Activated gamma-delta T cell treated with Interleukin-2 at 50 U/mL for 16 hours (primary cell): ENCODE measurements at regions not wholly inside any gene's neighbourhood (a gene's known extent, or its start where the extent isn't known, plus 50 kb on each side); places are given as distances from the start of the nearest gene placed in this dataset.
"Not testable (repeated sequence)": the region's sequence is repeated elsewhere in the genome, so short reads cannot be mapped to it uniquely, and the experiment has no call there.

Experiments
- DNase-seq: peaks from one replicate; pipeline ENCODE4 v3.0.0-alpha.2; 2020

DNA sequence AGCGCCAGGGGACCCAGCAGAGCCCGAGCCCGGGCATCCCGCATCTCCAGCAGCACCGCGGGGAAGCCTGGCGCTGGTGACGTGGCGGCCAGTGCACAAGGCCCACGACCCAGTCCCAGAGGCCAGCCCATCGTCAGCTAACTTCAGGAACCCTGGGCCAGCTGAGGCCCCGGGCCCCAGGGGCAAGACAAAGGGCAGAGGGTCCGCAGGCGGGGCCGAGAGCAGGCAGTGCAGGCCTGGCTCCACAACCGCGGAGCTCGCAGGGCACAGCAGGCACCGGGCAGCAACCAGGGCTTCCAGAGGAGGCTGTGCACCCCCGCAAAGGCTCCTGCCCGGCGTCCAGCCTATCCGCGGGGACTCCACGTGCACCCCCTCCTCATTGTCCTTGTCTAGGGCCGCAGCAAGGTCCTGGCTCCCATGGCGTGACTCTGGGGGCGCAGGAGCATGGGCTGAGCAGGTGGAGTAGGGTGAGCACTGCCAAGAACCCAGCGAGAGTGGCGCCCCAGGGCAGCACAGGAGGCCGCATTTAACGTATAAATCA, 352.5 kb downstream of the KCNJ18 start:
- not testable (repeated sequence) for DNase-seq

DNA sequence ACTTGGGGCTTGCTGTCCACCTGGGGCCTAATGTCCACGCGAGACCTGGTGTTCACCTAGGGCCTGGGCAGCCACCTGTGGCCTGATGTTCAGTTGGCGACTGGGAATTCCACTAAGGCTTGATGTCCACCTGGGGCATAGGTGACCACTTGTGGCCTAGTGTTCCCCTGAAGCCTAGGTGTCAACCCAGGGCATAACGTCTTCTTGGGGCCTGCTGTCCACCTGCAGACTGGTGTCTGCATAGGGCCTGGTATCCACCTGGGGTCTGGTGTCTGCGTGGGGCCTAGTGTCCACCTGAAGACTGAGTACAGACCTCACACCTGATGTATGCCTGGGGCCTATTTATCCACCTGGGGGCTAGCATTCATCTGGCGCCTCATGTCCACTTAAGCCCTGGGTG, 355.2 kb downstream of the KCNJ18 start:
- DNase-seq = not testable (repeated sequence)

DNA sequence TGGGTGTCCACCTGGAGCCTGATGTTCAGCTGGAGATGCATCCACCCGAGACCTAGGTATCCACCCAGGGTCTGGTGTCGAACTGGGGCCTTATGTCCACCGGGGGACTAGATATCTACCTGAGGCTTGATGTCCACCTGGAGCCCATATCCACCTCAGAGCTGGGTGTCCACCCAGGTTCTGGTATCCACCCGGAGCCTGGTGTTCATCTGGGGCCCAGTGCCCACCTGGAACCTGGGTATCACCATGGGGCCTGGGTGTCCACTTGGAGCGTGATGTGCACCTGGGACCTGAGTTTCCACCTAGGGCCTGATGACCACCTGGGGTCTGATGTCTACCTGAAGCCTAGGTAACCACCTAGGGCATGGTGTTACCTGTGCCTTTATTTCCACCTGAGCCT, 355.9 kb downstream of the KCNJ18 start:
- DNase-seq = not testable (repeated sequence)

DNA sequence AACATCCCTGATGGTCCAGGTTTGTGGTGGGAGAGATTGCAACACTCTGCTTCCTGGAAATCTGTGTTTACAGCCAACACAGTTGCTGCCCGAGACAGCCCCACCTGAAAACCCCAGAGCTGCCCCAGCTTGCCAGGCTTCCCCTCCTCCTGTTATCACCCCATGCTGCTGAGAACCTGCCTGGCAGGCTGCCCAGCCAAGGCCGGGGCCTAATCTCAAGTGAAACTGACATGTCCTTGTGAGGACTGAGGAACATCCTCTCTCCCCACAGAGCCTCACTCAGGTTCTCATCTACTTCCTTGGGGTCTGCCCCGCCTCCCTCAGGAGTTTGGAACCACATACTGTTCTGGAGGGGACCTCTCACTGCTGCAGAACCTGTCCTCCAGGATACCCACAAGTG, 358.4 kb downstream of the KCNJ18 start:
- not testable (repeated sequence) for DNase-seq

DNA sequence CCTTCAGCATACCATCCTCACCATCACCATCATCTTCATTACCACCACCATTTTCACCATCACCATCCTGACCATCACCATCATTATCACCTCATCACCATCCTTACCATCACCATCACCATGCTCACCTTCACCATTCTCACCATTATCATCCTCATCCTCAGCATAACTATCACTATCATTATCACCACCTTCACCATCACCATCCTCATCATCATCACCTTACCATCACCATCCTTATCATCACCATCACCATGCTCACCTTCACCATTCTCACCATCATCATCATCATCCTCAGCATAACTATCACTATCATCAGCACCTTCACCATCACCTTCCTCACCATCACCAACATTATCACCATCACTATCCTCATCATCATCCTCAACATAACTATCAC, 360.4 kb downstream of the KCNJ18 start:
- DNase-seq = not testable (repeated sequence)

DNA sequence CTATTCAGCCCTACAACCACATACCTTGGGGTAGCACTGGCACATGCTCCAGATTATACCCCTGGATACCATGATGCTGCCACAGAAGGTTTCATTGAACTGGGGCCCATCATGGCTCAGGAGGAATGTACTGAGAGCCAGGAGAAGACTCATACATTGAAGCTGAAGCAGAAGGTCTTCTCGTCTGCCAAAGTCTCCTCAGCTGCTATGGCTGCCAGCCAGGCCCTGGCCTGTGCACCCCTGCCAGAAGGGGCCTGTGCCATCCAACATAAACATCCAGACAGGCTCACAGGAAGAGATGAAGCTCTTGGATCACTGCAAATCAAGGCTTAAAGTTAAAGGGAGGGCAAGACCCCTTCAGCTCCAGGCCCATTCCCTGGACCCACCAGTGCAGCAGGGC, 364.2 kb downstream of the KCNJ18 start:
- DNase-seq = not testable (repeated sequence)

DNA sequence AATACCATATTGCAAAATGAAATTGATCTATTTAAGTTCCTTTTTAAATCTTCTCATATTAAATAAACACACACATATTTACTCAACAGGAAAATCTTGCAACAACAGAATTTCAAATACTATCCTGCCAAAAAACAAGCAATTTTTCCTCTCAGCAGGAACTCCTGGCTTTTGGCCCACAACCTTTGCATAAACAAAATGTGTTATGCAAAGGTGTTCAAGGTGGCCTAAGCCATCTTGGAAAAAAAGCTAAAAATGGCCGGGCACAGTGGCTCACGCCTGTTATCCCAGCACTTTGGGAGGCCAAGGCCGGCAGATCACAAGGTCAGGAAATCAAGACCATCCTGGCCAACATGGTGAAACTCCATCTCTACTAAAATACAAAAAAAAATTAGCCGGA, 383.6 kb downstream of the KCNJ18 start:
- not testable (repeated sequence) for DNase-seq

DNA sequence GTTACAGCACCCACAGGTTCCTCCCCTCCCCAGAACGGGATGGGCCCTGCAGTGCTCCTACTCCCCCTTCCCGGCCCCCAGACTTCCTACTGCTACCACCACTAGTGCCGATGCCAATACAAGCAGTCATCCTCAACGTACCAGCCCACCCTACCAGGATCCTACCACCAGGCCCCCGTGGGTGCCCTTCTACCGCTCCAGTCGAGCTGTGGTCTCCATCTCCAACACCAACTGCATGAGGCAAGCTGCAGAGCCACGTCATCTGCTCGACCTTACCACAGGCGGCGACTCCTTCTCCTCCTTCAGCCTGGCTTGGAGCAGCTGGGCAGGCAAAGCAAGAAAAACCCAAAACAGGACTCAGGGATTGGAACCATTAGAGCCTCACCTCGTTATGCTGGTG, 396.3 kb downstream of the KCNJ18 start:
- DNase-seq = not testable (repeated sequence)

DNA sequence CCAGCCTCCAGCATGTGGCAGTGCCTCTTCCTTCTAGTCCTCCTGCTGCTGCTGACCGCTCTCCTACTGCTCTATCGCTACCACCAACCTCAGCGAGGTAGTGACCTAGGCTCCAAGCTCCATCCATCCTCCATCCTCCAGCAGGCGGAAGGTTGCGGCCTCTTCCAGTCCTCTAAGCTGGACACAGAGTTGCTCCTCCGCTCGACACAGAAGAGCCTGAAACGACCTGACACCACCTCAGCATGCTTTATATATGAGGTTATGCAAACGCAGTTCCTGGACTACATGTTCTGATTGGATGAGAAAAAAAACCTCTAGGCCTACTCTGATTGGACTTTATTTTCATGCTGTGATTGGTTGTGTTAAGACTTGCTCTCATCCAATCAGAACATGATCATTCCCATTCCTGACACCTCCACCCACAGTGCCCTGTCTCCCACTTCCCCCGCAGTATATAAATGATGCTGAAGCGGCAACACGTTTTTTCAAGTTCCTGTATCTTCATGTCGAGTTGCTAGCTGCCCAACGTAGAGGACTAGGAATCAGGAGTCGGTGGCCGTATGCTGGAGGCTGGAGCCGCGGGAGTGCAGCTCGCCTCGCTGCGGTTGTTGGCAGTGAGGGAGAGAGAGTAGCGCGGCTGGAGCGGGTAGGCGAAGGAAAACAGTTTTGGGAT, 398.1 kb downstream of the KCNJ18 start:
- DNase-seq = no peak

DNA sequence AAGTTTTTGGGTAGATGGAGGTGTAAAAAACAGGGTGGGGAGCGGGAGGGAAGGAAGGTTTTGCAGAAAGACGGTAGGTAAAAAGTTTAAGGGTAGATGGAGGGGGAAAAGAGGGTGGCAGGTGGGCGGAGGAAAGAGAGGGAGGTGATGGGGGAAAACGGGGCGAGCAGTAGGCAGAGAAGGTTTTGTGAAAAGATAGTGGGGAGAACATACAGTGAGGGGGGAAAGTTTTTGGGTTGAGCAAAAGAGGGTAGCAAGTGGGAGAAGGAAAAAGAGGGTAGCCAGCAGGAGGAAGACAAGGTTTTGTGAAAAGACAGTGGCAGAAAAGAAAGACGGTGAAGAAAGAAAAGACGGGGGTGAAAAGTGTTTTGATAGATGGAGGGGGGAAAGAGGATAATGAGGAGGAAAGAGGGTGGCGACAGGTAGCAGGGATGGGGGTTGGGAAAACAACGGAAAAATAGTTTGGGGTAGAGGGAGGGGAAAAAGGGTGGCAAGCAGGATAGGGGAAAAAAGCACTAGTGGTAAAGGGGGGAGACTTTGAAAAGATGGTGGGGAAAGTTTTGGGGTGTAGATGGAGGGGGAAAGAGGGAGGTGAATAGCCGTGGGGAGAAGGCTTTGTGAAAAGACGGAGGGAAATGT, 398.8 kb downstream of the KCNJ18 start:
- not testable (repeated sequence) for DNase-seq

DNA sequence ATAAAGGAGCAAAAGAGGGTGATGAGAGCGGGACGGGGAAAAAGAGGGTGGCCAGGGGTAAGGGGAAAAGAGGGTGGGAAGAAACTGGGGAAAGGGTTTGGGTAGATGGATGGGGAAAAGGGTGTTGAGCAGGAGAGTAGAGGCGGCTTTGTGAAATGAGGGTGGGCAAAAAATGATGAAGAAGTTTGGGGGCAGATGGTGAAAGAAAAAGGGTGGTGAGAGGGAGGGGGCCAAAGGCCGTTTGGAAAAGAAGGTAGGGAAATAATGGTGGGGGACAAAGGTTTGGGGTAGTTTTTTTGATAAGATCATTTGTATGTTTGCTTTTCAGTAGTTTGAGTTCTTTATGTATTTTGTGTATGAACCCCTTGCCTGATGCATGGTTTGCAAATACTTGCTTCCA, 399.5 kb downstream of the KCNJ18 start:
- DNase-seq = not testable (repeated sequence)

DNA sequence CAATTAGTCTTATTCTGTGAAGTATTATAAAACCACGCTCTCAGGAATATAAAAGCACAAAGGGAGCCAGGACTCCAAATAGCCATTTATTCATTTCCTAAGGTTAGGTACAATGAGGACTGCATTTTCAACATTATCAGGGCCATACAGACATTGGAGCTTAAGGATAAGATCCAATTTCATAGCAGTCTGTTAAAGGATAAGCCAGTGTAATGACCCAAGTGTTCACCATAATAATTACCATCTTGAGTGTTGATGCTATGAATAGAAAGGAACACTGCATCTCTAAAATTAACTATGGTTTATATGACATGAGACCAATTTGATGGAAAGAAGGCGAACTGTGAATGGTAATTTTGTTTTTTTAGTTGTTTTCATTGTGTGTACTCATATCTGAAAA, 403.1 kb downstream of the KCNJ18 start:
- DNase-seq = not testable (repeated sequence)

DNA sequence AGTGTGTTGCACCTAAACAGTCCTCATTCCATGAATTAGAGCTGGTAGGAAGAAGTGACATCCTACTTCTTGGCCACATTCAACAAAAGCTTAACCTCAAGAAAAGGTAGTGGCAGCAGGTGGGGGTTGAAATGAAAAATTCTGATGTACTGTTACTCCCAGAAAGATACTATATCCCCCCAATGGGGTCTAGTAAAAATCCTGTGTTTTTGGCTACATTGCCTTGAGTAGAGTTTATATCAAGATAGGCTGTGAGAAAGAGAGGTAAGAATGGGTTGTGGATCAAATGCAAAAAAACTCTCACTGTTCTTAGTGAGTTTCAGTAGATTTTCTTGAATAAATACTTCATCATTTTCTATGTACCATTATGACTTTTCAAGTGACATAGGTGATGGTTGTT, 407.3 kb downstream of the KCNJ18 start:
- DNase-seq = not testable (repeated sequence)

DNA sequence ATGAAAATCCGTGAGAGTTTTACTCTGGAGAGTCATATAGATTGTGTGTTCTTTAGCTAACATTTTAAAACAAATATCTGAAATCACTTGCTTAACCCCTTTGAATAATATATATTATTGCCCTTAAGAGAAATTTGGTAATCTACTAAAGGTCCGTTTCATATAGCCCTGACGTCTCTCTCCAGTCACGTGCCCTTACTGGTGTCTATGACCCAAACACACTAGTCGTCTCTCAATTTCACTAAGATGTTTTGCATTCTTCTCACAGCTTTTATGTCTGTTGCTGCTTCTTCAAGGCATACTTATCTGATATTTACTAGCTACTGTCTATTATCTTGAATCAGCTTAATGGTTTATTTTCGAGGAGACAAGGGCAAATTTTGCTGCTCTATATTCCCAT, 409.9 kb downstream of the KCNJ18 start:
- no peak for DNase-seq

DNA sequence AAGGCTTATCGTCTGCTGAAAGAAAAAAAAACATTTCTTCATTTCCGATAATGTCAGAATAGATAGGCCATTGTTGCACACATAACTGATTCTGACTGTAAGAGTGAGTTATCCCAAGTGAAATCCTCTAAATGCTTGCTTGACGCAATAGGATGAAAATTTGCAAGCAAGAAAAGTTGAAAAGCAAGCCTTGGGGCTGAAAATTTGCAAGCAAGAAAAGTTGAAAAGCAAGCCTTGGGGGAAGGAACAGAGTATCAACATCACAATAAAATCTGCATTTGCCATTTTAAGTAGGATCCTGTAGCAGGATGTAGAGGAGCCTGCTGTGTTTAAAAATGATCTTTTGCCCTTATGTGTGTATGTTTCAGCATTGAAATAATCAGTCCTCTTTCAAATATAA, 424.4 kb downstream of the KCNJ18 start:
- not testable (repeated sequence) for DNase-seq

DNA sequence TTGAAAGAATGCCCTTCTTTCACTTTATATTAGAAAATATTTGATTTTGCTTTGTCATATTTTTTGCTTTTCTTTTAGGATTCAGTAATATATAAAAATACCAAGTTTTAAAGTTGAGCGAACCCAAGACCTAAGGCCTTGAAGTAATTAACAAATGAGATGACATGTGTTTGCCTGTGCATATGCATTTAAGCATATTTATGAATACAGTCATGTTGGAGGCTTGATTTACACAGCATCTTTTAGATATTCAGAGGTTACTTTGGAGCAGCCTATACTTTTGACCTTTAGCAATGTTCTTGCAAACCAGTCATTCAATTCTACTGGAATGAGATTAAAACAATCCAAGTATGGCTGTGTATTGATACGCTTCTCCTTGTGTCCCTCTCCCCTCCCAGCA, 425.1 kb downstream of the KCNJ18 start:
- not testable (repeated sequence) for DNase-seq

DNA sequence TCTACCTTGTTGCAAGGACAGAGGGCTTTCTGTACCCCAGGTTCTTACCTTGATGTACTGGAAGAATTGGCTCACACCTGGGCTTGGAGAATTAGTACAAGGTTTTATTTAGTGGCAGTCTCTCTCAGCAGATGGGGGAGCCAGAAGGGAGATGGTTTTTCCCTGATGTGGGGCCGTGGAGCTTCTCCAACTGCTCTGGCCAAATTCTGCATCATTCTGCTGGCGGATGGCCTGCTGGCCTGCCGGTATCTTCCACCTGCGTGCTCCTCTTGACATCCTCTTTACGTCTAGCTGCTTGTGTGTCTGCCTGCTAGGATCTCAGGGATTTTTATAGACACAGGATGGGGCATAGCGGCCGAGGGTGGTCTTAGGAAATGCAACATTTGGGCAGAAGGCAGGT, 426.7 kb downstream of the KCNJ18 start:
- DNase-seq = not testable (repeated sequence)

DNA sequence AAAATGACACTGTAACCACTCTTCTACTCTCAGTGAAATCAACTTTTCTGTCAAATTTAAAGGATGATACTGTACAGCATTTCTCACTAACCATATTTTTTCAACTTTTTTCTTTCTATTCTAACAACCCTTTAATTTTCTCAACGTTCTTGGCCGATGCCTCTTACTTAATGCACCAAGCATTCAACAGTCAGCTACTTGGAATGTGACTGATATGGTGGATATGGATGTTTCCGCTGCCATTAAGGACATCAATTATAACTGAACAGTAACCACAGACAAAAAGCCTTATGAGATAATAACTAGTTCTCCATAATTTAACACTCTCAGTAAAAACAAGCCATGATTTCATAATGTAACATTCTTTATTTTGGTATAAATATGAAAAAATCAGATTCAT, 427.4 kb downstream of the KCNJ18 start:
- DNase-seq = not testable (repeated sequence)

DNA sequence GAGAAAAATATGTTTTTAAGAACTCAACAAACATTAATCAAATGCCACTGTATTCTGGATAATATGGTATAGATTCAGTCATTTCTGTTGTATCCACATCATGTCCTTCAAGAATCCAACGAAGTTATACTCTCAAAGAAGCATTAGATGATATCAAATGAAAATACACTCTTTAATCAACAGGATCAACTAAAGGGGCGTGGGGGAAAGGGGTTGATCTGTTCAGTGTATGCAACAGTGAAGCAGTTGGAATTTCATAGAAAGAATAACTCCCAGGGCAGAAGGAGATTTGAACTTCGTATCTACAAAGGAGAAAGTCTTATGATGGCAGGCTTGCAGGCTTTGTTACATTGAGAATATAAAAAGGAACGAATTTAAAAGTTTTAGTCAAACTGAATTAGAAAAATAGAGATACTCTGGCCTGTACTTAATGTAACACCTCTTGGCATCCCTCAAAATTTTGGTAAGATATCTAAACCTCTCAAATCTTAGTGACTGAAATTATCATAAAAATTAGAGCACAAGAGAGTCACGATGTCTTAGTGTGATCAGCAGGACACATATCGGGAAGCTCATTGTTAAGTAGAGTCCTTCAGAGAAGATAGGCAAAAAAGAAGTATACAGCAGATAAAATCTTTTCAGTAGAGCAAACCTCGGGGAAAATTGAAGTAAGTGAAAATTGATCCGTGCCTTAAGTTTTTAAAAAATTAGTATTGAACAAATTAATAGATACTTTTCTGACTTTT, 431.4 kb downstream of the KCNJ18 start:
- no peak for DNase-seq

DNA sequence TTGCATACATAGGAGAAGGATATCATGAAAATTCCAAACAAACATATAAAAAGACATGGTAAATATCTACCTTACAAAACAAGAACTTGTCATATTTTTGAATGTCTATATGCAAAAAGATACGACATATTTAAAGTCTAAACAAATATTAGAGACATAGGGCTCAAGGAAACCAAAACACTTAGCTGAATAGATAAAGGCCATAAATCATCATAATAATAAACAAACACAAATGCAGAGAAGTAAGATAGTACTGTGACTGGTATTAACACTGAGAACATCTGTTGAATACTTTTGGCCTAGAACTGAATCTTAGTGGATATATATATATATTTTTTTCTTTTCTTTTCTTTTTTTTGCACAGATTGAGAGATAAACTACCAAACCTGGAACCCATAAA, 435.8 kb downstream of the KCNJ18 start:
- DNase-seq = no peak

DNA sequence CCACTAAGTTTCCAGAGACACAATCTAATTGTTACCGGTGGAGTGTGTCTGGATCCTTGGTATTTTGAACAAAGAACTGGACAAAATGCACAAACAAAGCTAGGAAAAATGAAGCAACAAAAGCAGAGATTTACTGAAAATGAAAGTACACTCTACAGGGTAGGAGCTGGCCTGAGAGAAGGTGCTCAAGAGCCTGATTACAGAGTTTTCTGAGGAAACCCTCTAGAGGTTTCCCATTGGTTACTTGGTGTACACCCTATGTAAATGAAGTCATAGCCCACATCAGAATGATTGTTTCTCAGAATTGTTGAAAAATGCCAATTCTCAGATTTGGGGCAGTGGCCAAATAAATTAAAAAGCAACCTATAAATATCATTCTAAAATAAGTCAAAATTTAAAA, 436.4 kb downstream of the KCNJ18 start:
- no peak for DNase-seq

DNA sequence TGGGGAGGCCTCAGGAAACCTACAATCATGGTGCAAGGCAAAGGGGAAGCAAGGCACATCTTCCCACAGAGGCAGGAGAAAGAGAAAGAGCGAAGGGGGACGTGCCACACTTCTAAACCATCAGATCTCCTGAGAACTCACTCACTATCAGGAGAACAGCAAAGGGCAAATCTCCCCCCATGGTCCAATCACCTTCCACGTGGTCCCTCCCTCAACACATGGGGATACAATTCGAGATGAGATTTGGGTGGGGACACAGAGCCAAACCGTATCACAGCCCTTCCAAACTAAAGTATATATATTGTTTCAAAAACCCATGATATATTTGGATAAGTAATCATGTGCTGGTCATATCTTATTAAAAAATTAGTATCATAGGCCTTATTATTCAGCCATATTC, 437.6 kb downstream of the KCNJ18 start:
- not testable (repeated sequence) for DNase-seq

DNA sequence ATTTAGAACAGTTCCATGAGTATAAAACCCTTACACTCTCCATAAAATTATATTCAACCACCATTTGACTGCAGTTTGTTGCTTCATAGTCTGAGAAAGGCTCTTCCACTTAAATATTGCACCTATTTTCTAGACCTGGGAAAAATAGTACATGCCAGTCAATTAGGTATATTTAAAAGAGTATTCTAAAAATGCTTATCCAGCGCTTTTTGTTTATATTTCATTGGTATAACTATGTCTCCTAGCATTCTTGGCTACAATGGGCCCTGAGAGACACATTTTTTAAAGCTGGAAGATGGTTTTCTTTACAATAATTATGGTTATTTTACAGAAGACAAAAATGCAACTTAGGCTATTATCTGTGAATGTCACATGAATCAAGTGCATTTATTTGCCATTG, 439.4 kb downstream of the KCNJ18 start:
- DNase-seq = no peak
